WI38 (cell line): ENCODE measurements at regions not wholly inside any gene's neighbourhood (a gene's known extent, or its start where the extent isn't known, plus 50 kb on each side); places are given as distances from the start of the nearest gene placed in this dataset.
"Not testable (repeated sequence)": the region's sequence is repeated elsewhere in the genome, so short reads cannot be mapped to it uniquely, and the experiment has no call there.

Experiments used
- H3K4me3 ChIP-seq: 2 replicates; pipeline ENCODE4 v1.5.1; 2011; ENCODE audit warnings: low read depth, mild to moderate bottlenecking, control low read depth, low read length
- TF ChIP-seq, protein P1 (sequence below): IDR thresholded peaks from 2 replicates; pipeline ENCODE4 v1.5.1; 2012; ENCODE audit warnings: low read depth, mild to moderate bottlenecking, control low read depth, low read length

DNA sequence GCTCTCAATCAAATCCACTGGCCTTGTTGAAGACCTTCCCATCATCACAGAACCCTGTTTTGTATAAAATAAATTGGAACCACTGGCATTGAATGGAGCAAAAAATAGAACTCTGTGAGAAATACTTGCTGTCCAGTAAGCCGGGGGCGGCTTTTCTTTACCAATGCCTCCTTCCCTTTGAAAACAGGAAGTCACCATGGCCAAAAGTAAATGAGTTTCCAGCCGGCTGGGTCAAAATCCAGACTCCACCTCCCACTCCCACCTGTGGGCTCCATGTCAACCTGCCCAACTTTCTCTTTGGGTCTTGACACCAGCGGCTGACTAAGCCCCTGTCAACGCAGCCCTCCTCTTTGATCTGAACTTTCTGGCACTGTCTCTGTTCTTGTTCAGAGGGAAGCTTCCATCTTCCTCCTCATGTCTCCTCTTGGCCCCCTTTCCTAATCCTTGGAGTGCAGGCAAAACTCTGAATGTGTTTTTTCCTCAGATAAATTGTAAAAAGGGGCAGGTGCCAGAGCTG, 95.2 kb downstream of the TFAP2C start:
- TF ChIP-seq, protein P1, sequence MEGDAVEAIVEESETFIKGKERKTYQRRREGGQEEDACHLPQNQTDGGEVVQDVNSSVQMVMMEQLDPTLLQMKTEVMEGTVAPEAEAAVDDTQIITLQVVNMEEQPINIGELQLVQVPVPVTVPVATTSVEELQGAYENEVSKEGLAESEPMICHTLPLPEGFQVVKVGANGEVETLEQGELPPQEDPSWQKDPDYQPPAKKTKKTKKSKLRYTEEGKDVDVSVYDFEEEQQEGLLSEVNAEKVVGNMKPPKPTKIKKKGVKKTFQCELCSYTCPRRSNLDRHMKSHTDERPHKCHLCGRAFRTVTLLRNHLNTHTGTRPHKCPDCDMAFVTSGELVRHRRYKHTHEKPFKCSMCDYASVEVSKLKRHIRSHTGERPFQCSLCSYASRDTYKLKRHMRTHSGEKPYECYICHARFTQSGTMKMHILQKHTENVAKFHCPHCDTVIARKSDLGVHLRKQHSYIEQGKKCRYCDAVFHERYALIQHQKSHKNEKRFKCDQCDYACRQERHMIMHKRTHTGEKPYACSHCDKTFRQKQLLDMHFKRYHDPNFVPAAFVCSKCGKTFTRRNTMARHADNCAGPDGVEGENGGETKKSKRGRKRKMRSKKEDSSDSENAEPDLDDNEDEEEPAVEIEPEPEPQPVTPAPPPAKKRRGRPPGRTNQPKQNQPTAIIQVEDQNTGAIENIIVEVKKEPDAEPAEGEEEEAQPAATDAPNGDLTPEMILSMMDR = no peak
- H3K4me3 ChIP-seq = no peak overlapping the region

DNA sequence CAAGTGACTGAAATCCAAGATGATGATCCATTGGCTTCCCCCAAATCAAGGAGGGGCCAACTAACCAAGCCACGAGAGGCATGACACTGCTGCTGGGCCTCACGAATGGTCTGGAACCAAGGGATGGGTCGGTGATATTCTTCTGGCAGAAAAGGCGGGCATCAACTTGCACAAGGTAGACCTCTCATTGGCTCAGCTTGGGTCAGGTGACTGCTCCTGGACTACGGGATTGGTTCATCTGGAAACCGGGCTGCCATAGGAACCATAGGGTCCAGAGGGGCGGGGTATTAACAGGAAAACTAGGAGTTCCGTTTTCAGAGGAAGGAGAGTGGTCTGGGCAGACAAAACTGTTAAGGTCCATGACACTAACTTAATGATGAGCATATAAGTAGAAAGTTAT, 100.9 kb downstream of the TFAP2C start:
- H3K4me3 ChIP-seq = no peak overlapping the region
- TF ChIP-seq, protein P1 = no peak

DNA sequence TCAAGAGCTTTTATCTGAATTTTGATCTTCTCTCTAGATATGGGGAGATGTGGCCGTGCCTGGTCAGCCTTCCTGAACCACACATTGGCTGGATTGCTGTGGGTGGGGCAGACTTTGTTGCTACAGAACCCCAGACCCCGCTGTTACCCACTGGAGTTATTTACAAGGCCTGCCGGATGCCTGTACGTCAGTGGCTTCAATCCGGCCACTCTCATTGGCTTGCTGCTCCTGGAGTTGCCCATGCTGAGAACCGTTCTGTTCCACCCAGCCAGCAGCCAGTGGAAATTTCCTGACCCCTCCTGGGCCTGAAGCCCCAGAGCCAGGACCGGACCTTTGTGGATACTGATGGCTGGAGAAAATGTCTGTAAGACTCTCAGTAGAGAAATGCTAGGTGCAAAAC, 101.9 kb downstream of the TFAP2C start:
- no peak overlapping the region for H3K4me3 ChIP-seq
- TF ChIP-seq, protein P1 = no peak

DNA sequence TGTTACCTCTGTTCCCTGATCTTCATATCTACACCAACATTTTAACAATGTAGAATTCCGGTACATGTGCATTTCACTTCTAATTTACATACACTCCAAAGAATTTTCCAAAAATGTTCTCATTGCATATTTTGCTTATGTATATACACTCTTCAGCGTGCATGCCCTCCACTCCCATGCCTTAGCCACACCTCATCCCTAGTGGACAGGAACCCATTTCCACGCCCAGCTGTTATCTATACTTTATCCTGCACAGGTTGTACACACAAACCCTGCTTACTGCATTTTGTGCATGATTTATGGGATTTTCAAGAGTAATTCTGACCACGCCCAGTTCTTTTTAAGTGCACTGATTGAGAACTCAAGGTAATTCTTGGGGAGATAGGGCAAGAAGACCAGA, 102.4 kb downstream of the TFAP2C start:
- no peak overlapping the region for H3K4me3 ChIP-seq
- TF ChIP-seq, protein P1 = no peak

DNA sequence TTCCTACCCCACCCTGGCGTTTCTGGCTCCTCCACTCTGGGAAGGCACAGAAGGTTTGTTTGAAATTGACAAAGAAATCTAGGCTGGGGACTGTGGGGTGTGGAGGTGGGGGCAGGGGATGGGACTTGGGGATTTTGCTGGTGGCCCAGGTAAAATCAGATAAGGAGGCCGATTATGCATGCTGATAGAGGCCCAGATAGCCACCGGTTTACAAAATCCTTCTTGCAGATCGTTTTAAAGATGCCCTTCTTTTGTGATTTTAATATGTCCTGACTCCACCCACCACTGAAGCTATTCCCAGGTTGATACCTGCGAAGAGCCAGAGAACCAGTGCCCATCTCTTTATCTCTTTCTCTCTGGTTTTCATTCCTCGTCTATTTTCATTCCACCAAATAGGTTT, 104.9 kb downstream of the TFAP2C start:
- TF ChIP-seq, protein P1 = no peak
- H3K4me3 ChIP-seq = no peak overlapping the region

DNA sequence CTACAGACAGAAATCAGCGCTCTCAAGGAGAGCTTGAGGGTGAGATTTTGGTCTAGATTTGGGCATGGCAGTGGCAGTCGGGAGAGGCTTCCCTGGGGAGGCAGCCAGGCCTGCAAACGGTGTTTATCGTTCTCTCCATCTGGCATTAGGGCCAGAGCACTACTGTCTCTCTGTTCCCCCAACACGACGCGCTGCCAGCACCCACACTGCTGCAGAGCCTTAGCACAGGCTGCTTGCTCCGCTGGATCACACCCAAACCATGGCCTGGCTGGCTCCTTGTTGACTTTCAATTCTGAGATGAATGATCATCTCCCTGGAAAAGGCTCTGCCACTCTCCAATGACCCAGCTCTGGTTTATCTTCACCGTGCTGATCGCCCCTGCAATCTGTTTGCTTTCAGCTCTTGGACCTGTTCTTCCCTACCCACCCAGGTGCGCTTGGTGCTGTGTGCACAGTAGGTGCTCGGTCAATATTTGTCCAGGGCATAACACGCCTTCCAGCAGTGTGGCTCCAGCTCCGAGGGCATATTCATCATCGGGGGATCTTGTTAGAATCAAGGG, 106.1 kb downstream of the TFAP2C start:
- no peak overlapping the region for H3K4me3 ChIP-seq
- TF ChIP-seq, protein P1 = no peak

DNA sequence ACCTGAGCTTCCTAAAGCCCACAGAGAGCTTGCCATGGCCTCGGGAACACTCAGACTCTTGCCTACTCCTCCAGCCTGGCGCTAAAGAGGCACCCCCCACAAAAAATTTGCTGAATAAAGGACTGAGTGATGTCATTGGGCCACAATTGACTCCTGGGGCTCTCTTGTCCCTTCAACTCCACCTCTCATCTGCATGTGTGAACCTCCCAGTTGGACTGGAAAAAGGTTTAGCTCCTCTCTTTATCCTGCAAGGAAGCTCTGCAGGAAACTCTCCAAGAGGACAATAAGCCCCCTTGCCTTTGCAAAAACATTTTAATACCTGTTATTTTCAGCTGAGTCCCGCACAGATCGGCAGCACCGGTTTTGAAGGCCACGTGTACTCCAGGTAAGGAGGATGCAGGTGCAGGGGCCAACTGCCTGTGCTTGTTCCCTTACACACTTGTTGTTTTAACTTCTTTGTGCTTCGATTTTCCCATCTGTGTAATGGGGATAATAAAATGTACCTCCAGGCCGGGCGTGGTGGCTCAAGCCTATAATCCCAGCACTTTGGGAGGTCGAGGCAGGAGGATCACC, 107.3 kb downstream of the TFAP2C start:
- no peak overlapping the region for H3K4me3 ChIP-seq

DNA sequence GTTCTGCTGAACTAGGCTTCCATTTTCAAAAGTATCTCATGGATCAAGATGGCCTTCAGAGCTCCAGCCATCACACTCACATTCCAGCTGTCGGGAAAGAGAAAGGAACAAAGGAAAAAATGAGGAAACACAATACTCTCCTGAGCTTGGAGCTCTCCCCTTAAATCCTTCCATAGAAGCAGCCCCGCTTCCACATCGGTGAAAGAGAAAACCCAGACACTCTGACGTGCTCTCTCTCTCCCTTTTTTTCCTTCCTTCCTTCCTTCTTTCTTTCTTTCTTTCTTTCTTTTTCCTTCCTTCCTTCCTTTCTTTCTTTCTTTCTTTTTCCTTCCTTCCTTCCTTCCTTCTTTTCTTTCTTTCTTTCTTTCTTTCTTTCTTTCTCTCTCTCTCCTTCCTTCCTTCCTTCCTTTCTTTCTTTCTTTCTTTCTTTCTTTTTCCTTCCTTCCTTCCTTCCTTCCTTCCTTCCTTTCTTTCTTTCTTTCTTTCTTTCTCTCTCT, 115.3 kb downstream of the TFAP2C start:
- H3K4me3 ChIP-seq = not testable (repeated sequence)

More for the DNA sequence above, 107.3 kb downstream of the TFAP2C start:
- TF ChIP-seq, protein P1 = no peak
